UCSD-AML1 (cell line): ENCODE measurements at regions not wholly inside any gene's neighbourhood (a gene's known extent, or its start where the extent isn't known, plus 50 kb on each side); places are given as distances from the start of the nearest gene placed in this dataset.
"Not testable (repeated sequence)": the region's sequence is repeated elsewhere in the genome, so short reads cannot be mapped to it uniquely, and the experiment has no call there.

Experiments
- DNase-seq: peaks from one replicate; lab custom pipeline; 2025; ENCODE audit not compliant: unreplicated experiment; lab: John Stamatoyannopoulos, UW

DNA sequence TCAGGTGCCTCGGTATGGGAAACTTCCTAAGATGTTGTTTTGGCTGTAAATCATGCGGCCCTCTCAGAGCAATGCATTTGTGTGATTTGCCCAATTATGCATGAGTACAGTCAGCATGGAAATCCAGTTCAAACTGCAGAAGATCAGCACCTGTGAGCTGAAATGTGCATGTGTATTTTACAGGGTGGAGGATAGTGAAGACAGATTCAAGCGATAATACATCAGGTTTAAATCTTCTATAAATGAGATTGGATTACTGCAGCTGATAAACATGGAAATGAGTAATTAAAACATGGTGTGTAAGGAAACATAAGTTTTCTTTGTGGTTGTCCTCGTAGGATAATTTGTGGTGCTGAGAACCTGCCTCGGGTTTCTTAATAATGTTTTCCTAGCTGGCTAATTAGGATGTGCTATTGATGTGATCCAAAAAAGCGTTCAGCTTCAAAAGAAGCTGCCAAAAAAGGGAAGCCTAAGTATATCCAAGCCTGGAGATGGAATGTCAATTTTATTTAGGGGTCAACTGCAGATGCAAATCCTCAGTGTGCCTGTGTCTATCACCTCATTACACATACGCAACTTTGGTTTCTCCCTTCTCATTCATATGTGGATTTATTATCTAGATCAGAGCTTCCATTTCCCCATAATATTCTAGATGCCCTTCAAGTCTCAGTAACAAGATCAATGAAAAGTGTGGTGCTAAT, 117.1 kb upstream of the CCDC28A start:
- no peak for DNase-seq

DNA sequence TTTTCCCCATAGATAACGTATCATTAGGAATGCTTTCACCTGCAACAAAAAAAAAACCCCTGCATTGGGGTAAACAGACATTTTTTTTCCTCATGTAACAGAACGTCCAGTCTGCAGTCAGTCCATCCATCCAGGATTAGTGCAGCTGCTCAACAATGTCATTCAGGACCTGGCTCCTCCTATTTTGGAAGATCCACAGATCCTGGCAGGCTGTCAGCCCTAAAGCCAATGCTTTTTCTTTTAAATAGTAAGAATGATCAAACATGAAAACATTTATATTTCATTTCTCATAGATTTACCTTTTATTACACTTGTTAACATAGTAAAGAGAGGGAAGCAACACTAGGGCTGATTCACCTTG, 116.5 kb upstream of the CCDC28A start:
- no peak for DNase-seq

DNA sequence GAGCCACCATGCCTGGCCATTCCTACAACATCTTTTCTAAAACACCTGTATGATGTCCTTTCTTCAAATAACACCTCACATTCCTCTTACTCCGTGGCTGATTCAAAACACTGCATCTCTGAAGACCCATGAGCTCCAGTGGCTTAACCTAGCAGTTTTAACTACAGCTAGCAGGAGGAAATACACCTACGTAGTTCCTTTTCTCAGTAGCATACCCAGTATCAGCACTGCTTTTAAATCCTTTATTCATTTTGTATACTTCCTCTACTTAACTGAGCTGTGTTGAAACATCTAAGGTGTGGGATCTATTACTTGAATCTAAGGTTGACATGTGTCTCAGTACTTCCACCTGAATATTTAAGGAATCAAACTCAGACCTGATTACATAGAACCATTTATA, 113.6 kb upstream of the CCDC28A start:
- no peak for DNase-seq

DNA sequence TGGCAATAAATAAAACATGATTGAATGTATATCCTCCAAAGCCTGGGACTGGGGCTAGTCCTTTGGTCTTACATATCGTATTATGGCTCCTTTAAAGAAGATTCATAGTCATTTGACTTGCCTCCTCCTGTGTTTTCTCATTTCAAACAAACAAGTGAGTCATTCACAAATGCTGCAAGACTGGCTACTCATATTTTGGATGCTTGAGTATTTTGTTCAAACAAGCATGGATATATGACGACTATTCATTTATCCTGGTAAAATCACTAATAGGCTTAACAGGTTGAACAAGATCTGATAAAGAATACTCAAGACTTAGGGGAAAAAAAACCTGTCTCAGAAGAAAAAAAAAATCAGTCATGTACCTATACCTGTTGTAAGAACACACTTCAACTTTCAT, 111.1 kb upstream of the CCDC28A start:
- no peak for DNase-seq

DNA sequence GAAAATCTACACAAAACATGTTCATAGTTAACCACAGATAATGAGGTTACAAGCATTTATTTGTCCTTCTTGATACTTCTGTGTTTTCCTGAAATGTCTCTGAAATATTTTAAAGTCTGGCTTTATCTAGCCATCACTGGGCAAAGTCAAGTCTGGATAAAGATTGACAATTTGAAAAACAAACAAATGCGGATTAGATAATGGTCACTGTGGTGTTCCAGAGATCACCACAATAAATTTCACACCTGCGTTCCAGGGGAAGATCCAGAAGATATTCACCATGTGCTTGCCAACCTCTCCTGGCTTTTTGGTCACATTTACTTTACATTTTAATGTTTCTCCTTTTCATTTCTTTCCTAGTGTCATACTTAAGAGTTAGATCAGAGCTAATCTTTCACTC, 109.7 kb upstream of the CCDC28A start:
- DNase-seq = no peak

DNA sequence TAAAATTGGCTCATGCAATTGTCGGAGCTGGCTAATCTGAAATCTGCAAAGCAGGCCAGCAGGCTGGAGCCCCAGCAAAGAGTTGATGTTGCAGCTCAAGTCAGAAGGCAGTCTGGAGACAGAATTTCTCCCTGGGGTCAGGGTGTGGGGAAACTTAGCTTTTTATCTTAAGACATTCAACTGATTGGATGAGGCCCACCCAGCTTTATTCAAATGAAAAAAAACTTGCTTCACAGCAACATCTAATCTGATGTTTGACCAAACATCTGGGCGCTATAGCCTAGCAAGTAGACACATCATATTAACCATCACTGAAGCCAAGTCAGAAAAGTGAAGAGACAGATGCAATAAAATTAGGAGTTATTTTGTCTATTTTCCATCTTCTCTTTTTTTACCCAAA, 108.8 kb upstream of the CCDC28A start:
- DNase-seq = no peak

DNA sequence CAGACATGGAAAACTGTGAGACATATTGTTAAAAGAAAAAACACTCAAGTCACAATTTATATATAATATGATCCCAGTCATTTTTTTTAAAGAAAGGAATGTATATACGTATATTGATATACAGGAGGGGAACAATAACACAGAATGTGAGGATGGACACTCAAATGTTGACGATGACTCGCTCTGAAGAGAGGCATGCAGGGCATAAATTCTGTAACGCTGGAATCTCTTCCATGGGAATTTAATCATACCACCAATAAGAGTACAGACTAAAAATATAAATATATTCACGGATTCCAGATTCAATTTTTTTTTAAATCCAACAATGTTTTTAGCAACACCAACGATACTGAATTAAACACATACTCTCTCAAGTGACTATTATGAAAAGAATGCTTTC, 106.9 kb upstream of the CCDC28A start:
- no peak for DNase-seq

DNA sequence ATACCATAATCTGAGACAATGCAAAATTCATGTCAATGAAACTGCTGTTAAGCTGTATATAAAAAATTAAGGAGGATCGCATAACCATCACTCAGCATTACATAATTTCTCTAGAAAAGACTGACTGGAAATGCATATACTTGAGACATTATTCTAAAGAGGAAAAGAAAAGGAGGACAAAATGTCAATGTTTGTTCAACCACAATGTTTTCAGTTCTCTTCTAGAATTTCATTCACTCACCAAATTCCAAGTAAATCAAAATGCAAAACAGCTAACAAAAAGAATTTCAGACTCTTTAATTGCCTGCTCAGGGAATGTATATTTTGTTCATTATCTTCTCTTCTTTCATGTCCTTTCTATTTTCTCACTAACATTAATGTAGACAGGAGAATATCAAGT, 106.2 kb upstream of the CCDC28A start:
- DNase-seq = no peak

DNA sequence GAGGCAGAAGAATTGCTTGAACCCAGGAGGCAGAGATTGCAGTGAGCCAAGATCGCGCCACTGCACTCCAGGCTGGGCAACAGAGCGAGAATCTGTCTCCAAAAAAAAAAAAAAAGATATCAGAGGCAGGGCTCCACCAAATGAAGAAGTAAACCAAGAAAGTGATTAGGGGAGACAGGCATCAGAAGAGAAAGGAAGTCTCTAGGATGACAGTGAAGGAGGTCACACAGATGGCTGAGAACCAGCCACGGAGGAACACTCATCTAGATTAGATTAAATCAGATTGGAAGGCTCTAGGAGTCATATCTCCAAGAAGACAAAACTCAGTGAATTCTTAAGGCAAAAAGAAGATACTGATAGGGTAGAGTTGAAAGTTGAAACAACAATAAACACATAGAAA, 102.2 kb upstream of the CCDC28A start:
- no peak for DNase-seq

DNA sequence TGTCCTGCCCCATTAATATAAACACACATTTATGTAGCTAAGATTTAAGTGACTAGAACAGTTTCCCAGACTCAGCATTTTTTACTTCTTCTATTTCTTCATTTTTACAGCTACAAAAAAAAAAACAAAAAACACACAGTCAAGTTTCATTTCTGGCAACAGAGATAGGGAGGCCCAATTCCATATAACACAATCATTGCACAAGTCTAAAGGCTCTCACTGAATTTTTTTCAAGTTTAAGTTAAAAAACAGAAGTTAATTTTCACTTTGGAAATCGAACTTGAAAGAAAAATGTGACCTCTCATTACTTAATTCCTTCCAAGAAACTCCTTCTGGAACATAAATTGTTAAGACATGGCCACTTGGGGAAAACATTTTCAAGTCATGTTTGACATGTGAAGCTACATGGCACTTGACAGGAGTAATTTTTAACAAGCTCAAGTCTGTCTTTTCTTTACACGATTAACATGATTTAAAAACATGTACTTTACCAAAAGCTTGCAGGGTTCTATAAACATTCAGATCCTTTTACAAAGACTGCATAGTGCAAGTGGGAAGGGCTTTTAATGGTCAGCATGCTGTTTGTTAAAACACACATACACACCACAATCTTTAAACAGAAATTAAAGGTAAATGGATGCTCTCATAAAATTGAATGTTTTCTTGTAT, 100.1 kb upstream of the CCDC28A start:
- no peak for DNase-seq

DNA sequence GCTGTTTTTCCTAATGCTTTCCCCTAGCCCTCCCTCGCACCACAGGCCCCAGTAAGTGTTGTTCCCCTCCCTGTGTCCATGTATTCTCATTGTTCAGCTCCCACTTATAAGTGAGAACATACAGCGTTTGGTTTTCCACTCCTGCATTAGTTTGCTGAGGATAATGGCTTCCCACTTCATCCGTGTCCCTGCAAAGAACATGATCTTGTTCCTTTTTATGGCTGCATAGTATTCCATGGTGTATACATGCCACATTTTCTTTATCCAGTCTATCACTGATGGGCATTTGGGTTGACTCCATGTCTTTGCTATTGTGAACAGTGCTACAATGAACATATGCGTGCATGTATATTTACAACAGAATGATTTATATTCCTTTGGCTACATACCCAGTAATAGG, 99.1 kb upstream of the CCDC28A start:
- not testable (repeated sequence) for DNase-seq

DNA sequence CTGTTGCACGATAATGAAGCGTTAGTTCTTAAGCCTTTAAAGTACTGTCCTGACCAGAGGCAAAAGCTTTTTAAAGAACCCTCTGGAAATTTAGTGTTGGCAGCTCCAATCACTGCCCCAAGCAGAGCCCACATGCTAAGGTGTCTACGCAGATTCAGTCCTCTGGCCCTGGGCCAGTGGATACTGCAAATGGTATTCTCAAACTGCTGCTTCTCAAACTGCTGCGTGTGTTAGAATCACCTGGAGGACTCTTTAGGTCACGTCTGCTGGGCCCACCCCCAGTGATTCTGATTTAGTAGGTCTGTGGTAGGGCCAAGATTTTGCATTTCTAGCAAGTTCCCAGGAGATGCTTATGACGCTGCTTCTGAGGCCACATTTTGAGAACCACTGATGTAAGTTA, 96.0 kb upstream of the CCDC28A start:
- DNase-seq = no peak

DNA sequence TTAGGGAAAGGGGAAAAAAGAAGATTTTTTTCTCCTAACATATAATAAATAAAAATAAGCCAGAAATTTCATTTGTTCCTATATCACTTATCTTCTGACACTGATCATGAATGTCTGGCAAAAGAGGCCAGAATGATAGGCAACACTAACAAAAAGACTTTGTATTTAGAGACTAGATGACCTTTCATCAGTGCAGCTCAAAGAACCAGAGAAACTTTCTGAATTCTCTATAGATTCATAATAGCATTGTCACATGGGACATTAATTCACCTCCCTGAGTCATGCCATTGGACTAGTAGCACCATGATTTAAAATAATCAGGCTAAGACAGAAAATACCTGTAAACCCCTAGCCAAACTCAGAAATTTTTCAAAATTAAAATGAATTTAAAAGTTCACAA, 95.4 kb upstream of the CCDC28A start:
- no peak for DNase-seq

DNA sequence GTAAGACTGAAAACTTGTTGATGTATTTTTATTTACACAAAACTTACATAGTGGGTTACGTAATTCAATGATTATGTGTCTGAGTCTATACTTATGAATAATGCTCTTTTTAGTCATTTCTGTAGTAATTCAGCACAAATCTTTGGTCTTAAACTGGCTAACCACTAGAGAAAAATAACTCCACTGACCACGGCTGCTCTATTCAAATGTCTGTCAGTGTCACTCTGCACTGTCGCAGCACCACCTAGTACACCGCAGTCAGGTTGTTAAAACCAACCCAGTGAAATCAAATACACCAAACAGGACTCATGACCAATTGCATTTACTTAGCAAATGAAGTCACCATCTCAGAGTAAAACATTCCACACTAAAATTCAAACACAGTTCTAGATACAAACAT, 93.5 kb upstream of the CCDC28A start:
- no peak for DNase-seq

DNA sequence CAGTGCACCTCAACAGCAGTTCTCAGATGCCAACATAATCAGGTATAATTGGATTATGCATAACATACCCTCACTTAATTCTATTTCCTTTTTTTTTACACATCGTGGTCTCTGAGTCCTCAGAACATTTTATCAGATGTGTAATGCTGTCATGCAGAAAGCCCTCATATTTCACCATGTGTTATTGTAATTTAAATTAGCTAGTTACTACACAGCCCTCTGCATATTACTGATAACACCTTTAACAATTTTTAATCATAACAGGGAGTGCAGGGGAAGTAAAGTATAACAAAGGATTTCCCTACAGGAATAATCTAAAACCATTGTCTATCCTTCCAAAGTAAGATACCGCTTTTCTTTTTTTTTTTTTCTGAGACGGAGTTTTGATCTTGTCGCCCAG, 91.9 kb upstream of the CCDC28A start:
- no peak for DNase-seq

DNA sequence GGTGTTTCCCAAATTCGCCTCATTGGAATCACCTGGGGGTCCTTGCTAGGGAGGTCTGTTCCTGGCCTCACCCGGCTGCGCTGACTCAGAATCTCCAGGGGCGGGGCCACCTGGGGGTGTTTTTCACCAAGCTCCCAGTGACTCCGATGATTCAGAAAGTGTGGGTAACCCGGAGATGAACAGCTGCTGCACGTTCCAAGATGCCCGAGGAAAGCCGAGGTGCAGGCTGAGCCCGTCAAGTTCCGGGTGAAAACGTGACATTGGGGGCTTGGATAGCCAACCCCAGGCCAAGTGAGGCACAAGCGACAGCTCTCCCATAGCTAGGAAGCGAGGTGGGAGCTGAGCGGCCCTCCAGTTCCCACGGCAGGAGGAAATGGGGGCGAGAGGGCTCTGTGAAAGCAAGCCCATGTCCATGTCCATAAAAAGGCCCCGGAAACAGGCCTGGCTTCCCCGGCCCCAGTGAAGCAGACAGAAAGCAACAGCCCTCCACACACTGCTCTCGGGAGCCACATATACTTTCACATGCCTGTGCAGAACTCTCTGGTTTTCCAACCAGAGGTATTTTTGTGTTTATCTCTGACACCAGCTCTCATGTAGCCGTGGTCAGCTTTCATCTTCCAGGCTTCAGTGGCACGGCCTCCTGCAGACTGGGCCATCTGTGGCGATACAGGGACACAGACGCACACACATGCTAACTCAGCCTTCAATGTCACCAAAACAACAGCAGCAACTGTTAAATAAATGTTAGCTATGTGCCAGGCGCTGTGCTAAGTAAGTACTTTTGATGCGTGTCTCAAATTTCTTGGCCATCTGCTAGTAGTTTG, 90.7 kb upstream of the CCDC28A start:
- DNase-seq = no peak

DNA sequence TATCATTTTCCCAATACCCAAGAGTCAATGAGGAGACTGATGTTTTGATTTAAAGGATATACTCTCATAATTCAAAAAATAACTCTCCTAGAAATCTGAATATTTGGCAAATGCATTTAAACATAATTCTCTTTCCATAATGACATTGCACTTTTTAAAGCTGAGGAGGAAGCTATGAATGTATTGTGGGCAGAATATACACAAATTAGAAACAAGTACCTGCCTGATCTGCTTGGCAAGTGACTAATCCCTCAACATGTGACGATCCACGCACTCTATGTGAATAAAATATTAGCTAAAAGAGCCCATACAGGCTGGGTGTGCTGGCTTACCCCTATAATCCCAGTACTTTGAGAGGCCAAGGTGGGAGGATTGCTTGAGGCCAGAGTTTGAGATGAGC, 88.3 kb upstream of the CCDC28A start:
- DNase-seq = no peak

DNA sequence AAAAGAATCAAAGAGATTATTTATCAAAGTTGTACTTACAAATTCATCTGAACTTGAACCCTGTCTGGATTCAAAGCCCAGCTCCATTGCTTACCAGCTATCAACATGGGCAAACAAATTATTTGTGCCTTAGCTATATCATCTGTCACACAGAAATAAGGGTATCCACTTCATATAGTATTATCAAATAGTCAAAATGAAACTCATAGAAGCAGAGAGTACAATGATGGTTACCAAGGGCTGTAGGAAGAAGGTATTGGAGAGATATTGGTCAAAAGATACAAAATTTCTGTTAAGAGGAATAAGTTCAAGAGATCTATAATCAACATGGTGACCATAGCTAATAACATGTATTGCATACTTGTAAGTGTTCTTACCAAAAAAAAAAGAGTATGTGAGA, 87.8 kb upstream of the CCDC28A start:
- DNase-seq = no peak

DNA sequence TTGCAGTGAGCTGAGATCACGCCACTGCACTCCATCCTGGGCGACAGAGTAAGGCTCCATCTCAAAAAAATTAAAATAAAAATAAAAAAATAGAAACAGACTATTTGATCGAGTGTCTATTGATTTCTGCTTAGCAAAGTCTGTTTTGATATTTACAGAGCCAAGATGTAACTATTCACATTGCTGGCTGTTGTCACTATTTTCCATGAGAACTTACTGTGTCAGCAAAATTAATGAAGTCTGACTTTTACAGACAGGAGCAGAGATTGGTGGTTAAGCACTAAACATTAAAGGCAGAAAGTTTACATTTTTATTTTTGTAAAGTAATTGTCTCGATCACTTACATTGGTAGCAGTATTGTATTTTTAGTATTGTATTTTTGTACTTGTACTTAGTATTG, 85.0 kb upstream of the CCDC28A start:
- DNase-seq = no peak

DNA sequence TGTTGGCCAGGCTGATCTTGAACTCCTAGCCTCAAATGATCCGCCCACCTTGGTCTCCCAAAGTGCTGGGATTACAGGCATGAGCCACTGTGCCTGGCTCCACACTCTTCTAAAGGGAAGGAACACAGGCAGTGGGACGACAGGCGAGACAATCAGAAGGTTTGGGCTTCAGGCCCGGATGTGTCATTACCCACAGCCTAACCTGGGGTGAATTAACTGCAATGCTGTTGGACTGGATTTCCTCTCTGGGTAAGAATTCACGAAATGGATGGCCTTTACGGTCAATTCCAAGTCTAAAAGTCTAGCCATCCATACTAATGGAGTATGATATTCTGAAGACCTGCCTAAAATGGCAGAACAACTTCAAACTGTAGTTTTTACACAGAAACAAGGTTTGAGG, 83.7 kb upstream of the CCDC28A start:
- no peak for DNase-seq

DNA sequence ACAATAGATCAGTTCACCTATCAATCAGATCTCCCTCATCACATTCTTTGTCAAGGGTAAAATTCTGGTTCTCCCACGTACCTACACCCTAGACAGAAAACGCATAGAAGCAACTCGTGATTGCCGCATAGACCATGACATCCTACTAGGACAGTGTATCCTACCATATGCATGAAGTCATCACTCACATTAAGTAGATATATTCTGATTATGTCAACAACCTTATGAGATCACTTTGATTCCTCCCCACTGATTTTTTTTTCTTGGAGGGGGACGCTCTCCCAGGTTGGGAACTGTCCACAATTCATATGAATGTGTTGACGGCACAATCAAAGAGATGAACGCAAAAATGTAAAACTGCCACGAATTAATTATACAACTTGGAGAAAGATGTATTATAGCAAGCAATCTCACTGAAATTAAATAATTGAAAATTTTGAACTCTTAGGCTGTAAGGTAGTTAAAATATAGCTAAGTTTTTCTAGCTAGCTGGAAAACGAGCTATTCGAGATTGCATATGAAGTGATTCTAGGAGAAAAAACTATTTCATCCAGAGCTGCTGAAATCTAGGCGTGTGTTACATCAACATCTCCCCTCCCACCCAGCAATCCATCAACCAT, 82.5 kb upstream of the CCDC28A start:
- DNase-seq = no peak

DNA sequence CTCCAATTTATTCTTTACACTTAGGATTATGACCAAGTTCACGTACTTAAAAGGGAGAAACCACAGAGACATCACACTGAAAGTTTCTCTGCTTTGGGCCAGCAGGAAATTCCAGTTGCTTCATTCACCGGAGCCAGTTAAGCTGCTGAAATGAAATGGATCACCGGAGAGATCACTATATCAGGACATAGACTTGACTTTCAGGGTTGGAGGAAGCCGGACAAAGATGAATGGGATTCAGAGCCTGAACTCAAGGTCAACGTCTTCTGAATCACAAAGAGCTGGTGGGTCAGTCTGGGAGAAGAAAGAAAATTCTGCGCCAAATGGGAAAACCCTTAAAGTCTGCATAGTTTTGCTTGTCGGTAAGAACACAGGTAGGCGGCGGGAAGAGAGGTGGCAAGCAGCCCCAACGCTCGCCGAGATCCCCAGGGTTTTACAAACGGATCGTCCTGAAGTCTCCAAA, 81.9 kb upstream of the CCDC28A start:
- no peak for DNase-seq
